T-cell (primary cell): ENCODE measurements at regions not wholly inside any gene's neighbourhood (a gene's known extent, or its start where the extent isn't known, plus 50 kb on each side); places are given as distances from the start of the nearest gene placed in this dataset.

Experiments
- ATAC-seq, 4 experiments: fragments of 200-7000 bp in 3 of 4; fragments of 150-1000 bp in 1 of 4; cut with Tn5 transposase; replicated peaks in 1 of 4; 1 replicate in 3 of 4; 2 replicates in 1 of 4; pipeline ENCODE4 v1.10.0; 2021; ENCODE audit warnings: moderate library complexity in 3 of 4, mild to moderate bottlenecking in 2 of 4, moderate number of reproducible peaks in 1 of 4
- CTCF ChIA-PET, 2 donors: fragments of 300-600 bp; sonication (Branson Sonifier 250); formaldehyde crosslinking; loops; one replicate each; lab custom pipeline; 2022; ENCODE audit warnings: antibody characterized with exemption in 2 of 2; lab: Charles Lee
- POLR2A ChIA-PET, 2 donors: fragments of 300-600 bp; sonication (Branson Sonifier 250); formaldehyde crosslinking; loops; one replicate each; lab custom pipeline; 2022; ENCODE audit warnings: antibody characterized with exemption in 2 of 2; lab: Charles Lee
- DNase-seq, 35 experiments: peaks; one replicate each; pipeline versions ENCODE4 v3.0.0 to v3.0.0-alpha.2; 2013 to 2023
- H3K27ac ChIP-seq: one replicate; pipeline ENCODE4 v1.5.1; 2013; ENCODE audit warnings: low read length
- H3K27me3 ChIP-seq, 2 experiments: replicated peaks in 1 of 2; 1 replicate in 1 of 2; 2 replicates in 1 of 2; pipeline versions ENCODE4 v1.6.1 to v1.7.0; 2013; ENCODE audit warnings: low read length in 1 of 2, mixed read lengths in 1 of 2; ENCODE audit not compliant: control insufficient read depth in 2 of 2, insufficient read depth in 2 of 2; ENCODE audit errors: extremely low read depth in 1 of 2
- H3K36me3 ChIP-seq, 2 donors: 1 replicate in 1 of 2; 2 replicates in 1 of 2; pipeline versions ENCODE4 v1.6.1 to v1.7.0; 2013; ENCODE audit warnings: low read length in 1 of 2; ENCODE audit not compliant: control insufficient read depth in 2 of 2, insufficient read depth in 1 of 2; ENCODE audit errors: extremely low read depth in 1 of 2
- H3K4me1 ChIP-seq, 2 experiments: 1 replicate in 1 of 2; 2 replicates in 1 of 2; pipeline versions ENCODE4 v1.6.1 to v1.7.0; 2013; ENCODE audit warnings: low read length in 2 of 2, mixed read lengths in 1 of 2; ENCODE audit not compliant: insufficient read depth in 2 of 2, control insufficient read depth in 1 of 2; ENCODE audit errors: extremely low read depth in 1 of 2
- H3K4me3 ChIP-seq, 2 donors: 1 replicate in 1 of 2; 2 replicates in 1 of 2; pipeline versions ENCODE4 v1.5.1 to v1.7.0; 2013; ENCODE audit warnings: mild to moderate bottlenecking in 2 of 2, low read length in 1 of 2, moderate library complexity in 1 of 2; ENCODE audit not compliant: control insufficient read depth in 1 of 2; ENCODE audit errors: extremely low read depth in 1 of 2
- H3K9me3 ChIP-seq: 2 replicates; pipeline ENCODE4 v1.7.0; 2013
- H3K27ac Mint-ChIP-seq, 2 donors: one replicate each; pipeline ENCODE4 v1.8.0; 2020 to 2021; ENCODE audit warnings: mild to moderate bottlenecking in 2 of 2, mixed read lengths in 2 of 2
- H3K27me3 Mint-ChIP-seq, 2 donors: one replicate each; pipeline ENCODE4 v1.8.0; 2021 to 2022; ENCODE audit warnings: mixed read lengths in 2 of 2
- H3K36me3 Mint-ChIP-seq: one replicate; pipeline ENCODE4 v1.8.0; 2021; ENCODE audit warnings: mixed read lengths
- H3K4me1 Mint-ChIP-seq, 3 donors: one replicate each; pipeline ENCODE4 v1.8.0; 2020 to 2022; ENCODE audit warnings: mixed read lengths in 3 of 3, mild to moderate bottlenecking in 1 of 3
- H3K4me3 Mint-ChIP-seq, 3 donors: one replicate each; pipeline ENCODE4 v1.8.0; 2020 to 2022; ENCODE audit warnings: mild to moderate bottlenecking in 3 of 3, mixed read lengths in 3 of 3, moderate library complexity in 3 of 3
- H3K9me3 Mint-ChIP-seq, 3 donors: one replicate each; pipeline ENCODE4 v1.8.0; 2020 to 2022; ENCODE audit warnings: mixed read lengths in 3 of 3
- WGBS: methylation state at CpG from one replicate; pipeline ENCODE4 v1.1.5; 2013; ENCODE audit warnings: missing lambda C conversion rate; ENCODE audit not compliant: insufficient coverage; 5-methylcytosine and 5-hydroxymethylcytosine counted together

DNA sequence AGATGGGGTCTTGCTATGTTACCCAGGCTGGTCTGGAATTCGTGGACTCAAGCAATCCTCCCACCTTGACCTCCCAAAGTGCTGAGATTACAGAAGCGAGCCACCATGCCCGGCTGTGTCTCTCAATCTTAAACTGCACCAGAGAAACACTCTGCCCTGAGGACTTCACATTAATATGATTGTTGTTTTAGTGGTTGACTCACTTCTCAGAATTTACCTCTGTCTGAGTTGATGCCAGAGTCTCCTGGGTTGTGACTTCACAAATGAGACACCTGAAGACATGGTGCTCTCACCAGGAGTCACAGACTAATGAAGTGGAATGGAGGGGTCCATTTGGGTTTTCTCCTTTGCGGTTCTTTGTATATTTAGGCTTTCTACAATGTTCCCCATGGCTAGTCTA, 61.0 kb upstream of the TGIF1 start:
- POLR2A ChIA-PET, result no interaction called here
- no peaks in the 10 kb centered on the region for H3K36me3 Mint-ChIP-seq
- Histone ChIP-seq H3K4me3 (no peak overlapping the region), H3K36me3 (no peaks in the 10 kb centered on the region), H3K4me1 (no peaks in the 10 kb centered on the region), H3K27me3 (peaks cover 0 to 3% of the 10 kb centered on the region in 2 experiments), H3K27ac (no peak overlapping the region), H3K9me3 (no peaks in the 10 kb centered on the region)
- DNase-seq, result no peak
- H3K4me3 Mint-ChIP-seq, result no peak overlapping the region
- peaks cover 5 to 9% (median 7%) of the 10 kb centered on the region in 3 donors for H3K9me3 Mint-ChIP-seq
- no peaks in the 10 kb centered on the region for H3K4me1 Mint-ChIP-seq
- ATAC-seq, result no peak
- CTCF ChIA-PET, result interaction anchor here in 1 of 2 donors (0.6 kb wide), 1 partner anchor 60 kb away, joined by 4 read pairs; no protein-coding TSS in a partner anchor
- no CpG with 5 or more reads among the region's 4 CpGs for WGBS
- no peaks in the 10 kb centered on the region for H3K27me3 Mint-ChIP-seq
- no peak overlapping the region for H3K27ac Mint-ChIP-seq

DNA sequence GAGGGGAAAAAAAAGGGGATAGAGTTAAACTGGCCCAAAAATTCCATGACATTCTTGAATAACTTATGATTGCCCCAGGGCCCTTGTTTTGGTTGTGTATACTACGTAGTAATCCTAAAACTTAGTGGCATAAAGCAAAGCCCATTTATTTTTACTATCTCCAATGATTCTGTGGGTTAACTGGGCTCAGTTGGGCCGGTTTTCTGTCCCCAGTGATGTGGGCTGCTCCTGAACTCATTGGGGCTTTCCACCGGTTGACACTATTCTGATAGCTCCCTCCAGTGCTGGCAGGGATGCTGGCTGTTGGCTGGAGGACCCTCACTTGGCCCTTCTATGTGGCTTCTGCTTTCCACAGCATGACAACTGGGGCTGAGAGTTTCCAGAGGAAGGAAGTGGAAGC, 60.0 kb upstream of the TGIF1 start:
- no peak overlapping the region for H3K27ac Mint-ChIP-seq
- H3K36me3 ChIP-seq, result no peaks in the 10 kb centered on the region
- POLR2A ChIA-PET, result interaction anchor here in 1 of 2 donors (0.6 kb wide), 1 partner anchor 30 kb away, joined by 4 read pairs; no protein-coding TSS in a partner anchor
- CTCF ChIA-PET, result no interaction called here
- H3K27ac ChIP-seq, result no peak overlapping the region
- H3K36me3 Mint-ChIP-seq, result no peaks in the 10 kb centered on the region
- H3K4me3 ChIP-seq, result no peak overlapping the region
- no peaks in the 10 kb centered on the region for H3K4me1 Mint-ChIP-seq
- no peaks in the 10 kb centered on the region for H3K27me3 Mint-ChIP-seq
- peaks cover 0 to 7% of the 10 kb centered on the region in 2 experiments for H3K27me3 ChIP-seq
- H3K4me3 Mint-ChIP-seq, result no peak overlapping the region
- peaks cover 7 to 14% (median 10%) of the 10 kb centered on the region in 3 donors for H3K9me3 Mint-ChIP-seq
- ATAC-seq (no peak), DNase-seq (no peak)
- H3K4me1 ChIP-seq, result no peaks in the 10 kb centered on the region
- H3K9me3 ChIP-seq, result no peaks in the 10 kb centered on the region
- no CpG with 5 or more reads among the region's 3 CpGs for WGBS

DNA sequence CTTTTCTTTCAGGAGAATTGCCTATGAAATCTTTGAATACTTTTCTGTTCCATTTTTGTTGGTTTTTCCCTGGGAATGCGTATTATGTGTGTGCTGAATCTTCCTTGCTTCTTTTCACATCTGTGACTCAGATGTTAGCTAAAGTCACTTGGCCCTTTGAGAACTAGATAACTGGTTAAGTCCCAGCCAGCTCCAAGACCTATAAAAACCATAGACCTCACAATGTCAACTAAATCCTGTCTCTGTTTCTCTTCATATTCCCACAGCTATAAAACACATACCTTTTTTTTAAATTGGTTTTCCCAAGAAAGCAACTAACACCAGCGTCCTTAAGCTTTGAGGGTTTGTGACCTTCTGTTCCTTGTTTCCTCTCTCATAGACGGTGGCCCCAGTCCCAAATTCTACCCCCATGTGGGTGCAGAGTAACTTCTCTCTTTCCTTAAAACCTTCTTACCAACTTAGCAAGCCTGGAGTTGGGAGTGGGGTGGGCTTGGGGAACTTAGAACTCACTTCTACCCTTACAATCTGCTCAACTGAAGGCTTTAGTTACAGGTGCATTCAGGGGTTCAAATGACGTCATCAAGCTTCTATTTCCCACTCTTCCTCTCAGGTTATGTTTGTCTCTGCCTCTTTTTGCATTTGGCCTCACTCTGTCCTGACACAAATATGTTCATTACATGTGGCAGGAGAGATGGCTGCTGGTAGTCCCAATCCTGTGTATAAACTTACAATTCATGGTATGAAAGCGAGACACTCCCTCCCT, 58.1 kb upstream of the TGIF1 start:
- peaks cover 7 to 17% (median 10%) of the 10 kb centered on the region in 3 donors for H3K9me3 Mint-ChIP-seq
- no peaks in the 10 kb centered on the region for H3K9me3 ChIP-seq
- DNase-seq, result no peak
- no peak for ATAC-seq
- H3K27me3 Mint-ChIP-seq, result no peaks in the 10 kb centered on the region
- H3K4me1 Mint-ChIP-seq, result no peaks in the 10 kb centered on the region
- no peak overlapping the region for H3K27ac Mint-ChIP-seq
- no peak overlapping the region for H3K4me3 ChIP-seq
- no peaks in the 10 kb centered on the region for H3K36me3 ChIP-seq
- ChIA-PET POLR2A (no interaction called here), CTCF (interaction anchor here in 1 of 2 donors (0.6 kb wide), 1 partner anchor 155 kb away, joined by 7 read pairs; no protein-coding TSS in a partner anchor)
- no CpG with 5 or more reads among the region's 5 CpGs for WGBS
- peaks cover 0 to 7% of the 10 kb centered on the region in 2 experiments for H3K27me3 ChIP-seq
- H3K4me3 Mint-ChIP-seq, result no peak overlapping the region
- no peaks in the 10 kb centered on the region for H3K4me1 ChIP-seq
- H3K27ac ChIP-seq, result no peak overlapping the region
- no peaks in the 10 kb centered on the region for H3K36me3 Mint-ChIP-seq

DNA sequence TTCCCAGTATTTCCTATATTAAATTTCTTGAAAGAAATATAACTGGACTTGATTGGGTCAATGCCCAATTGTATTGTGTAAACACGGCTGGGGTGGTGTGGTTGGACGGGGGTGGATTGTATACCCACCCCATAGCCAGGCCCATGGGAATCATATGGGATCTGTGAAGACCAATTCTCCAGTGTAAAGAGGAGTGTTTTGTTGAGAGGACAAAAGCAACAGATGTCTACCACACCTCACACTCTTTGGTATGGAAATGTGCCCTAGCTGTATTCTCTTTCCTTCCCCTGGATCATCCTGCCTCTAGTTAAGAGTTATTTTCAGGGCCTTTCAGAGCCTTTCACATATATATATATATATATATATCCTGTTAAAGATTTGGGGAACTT, 57.5 kb upstream of the TGIF1 start:
- Mint-ChIP-seq H3K27me3 (no peaks in the 10 kb centered on the region), H3K9me3 (peaks cover 7 to 17% (median 10%) of the 10 kb centered on the region in 3 donors), H3K4me3 (no peak overlapping the region), H3K4me1 (no peaks in the 10 kb centered on the region), H3K27ac (no peak overlapping the region), H3K36me3 (no peaks in the 10 kb centered on the region)
- Histone ChIP-seq H3K27me3 (peaks cover 0 to 7% of the 10 kb centered on the region in 2 experiments), H3K27ac (no peak overlapping the region), H3K36me3 (no peaks in the 10 kb centered on the region), H3K9me3 (no peaks in the 10 kb centered on the region), H3K4me1 (no peaks in the 10 kb centered on the region), H3K4me3 (no peak overlapping the region)
- ChIA-PET POLR2A (no interaction called here), CTCF (interaction anchor here in 1 of 2 donors (0.6 kb wide), 1 partner anchor 154 kb away, joined by 7 read pairs; no protein-coding TSS in a partner anchor)
- ATAC-seq (no peak), DNase-seq (no peak)
- no CpG with 5 or more reads among the region's 2 CpGs for WGBS

DNA sequence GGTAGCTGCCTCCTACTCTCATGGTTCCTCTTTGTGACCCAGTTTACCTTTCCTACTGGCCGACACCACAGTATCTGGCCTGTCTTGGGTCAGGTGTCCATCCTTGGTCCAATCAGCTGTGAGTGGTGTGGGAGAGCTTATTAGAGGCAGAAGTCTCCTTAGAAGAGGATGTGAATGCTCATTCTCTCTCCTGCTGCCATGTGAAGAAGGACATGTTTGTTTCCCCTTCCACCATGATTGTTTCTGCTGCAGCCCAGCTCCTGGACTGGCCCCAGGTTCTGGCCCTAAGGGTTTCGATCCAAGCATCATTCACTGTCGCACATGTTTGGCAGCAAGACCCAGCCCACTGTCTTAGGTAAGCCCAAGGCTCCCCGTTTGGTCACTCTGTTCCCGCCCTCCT, 55.3 kb upstream of the TGIF1 start:
- H3K4me3 ChIP-seq, result no peak overlapping the region
- H3K36me3 Mint-ChIP-seq, result no peaks in the 10 kb centered on the region
- no peak overlapping the region for H3K27ac ChIP-seq
- no peak overlapping the region for H3K27ac Mint-ChIP-seq
- ATAC-seq, result no peak
- WGBS, result 91% methylated on average over 4 of the region's 5 CpGs
- H3K9me3 Mint-ChIP-seq, result peaks cover 7 to 17% (median 10%) of the 10 kb centered on the region in 3 donors
- H3K27me3 ChIP-seq, result peaks cover 0 to 7% of the 10 kb centered on the region in 2 experiments
- DNase-seq, result no peak
- H3K4me1 Mint-ChIP-seq, result no peaks in the 10 kb centered on the region
- H3K27me3 Mint-ChIP-seq, result no peaks in the 10 kb centered on the region
- CTCF ChIA-PET, result interaction anchor here in 1 of 2 donors (0.5 kb wide), 1 partner anchor 165 kb away, joined by 5 read pairs; no protein-coding TSS in a partner anchor
- H3K36me3 ChIP-seq, result no peaks in the 10 kb centered on the region
- no peak overlapping the region for H3K4me3 Mint-ChIP-seq
- no peaks in the 10 kb centered on the region for H3K4me1 ChIP-seq
- no peaks in the 10 kb centered on the region for H3K9me3 ChIP-seq
- POLR2A ChIA-PET, result interaction anchor here in 1 of 2 donors (0.6 kb wide), 1 partner anchor 32 kb away, joined by 3 read pairs; no protein-coding TSS in a partner anchor

DNA sequence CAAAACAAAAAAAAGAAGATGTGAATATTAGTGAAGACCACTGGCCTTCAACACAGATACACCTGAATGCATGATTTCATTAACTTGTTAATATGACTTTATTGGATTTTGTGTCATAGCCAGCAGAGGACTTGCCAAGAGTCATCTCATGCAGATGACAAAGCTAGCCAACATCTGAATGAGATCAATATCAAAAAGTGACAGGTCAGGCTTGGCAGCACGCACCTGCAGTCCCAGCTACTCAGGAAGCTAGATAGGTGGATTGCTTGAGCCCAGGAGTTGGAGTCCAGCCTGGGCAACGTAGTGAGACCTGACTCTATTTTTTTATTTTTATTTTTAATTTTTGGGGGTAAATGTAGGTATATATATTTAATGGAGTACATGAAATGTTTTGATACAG, 54.5 kb upstream of the TGIF1 start:
- no peak overlapping the region for H3K27ac ChIP-seq
- H3K36me3 ChIP-seq, result no peaks in the 10 kb centered on the region
- POLR2A ChIA-PET, result no interaction called here
- CTCF ChIA-PET, result interaction anchor here in 1 of 2 donors (0.6 kb wide), 1 partner anchor 225 kb away, joined by 3 read pairs; no protein-coding TSS in a partner anchor
- no peak for DNase-seq
- no peaks in the 10 kb centered on the region for H3K9me3 ChIP-seq
- H3K4me3 ChIP-seq, result no peak overlapping the region
- no peaks in the 10 kb centered on the region for H3K27me3 Mint-ChIP-seq
- H3K4me3 Mint-ChIP-seq, result no peak overlapping the region
- H3K9me3 Mint-ChIP-seq, result peaks cover 4 to 16% (median 7%) of the 10 kb centered on the region in 3 donors
- ATAC-seq, result no peak
- H3K4me1 Mint-ChIP-seq, result no peaks in the 10 kb centered on the region
- H3K27ac Mint-ChIP-seq, result no peak overlapping the region
- peaks cover 0 to 6% of the 10 kb centered on the region in 2 experiments for H3K27me3 ChIP-seq
- H3K4me1 ChIP-seq, result no peaks in the 10 kb centered on the region
- 80% methylated on average over 1 of the region's 2 CpGs for WGBS
- no peaks in the 10 kb centered on the region for H3K36me3 Mint-ChIP-seq
